IMR-90 (cell line): ENCODE measurements at regions not wholly inside any gene's neighbourhood (a gene's known extent, or its start where the extent isn't known, plus 50 kb on each side); places are given as distances from the start of the nearest gene placed in this dataset.

Experiments
- ATAC-seq: fragments of 200-7000 bp; cut with Tn5 transposase; 2 replicates; pipeline ENCODE4 v1.9.1; 2020; ENCODE audit warnings: low read depth, mild to moderate bottlenecking, moderate library complexity
- BruUV-seq: library from RNA; stranded (reverse); fragments of 400-500 nt; replicated peaks from 2 replicates; lab custom pipeline; 2021; lab: Mats Ljungman, UMichigan
- CTCF ChIA-PET: fragments of 300-600 bp; formaldehyde crosslinking; extraction: SDS; loops from one replicate; lab custom pipeline; 2021; ENCODE audit warnings: antibody characterized with exemption; lab: Yijun Ruan, JAX
- POLR2A ChIA-PET: fragments of 300-600 bp; sonication (Branson Sonifier 250); formaldehyde crosslinking; loops from one replicate; lab custom pipeline; 2022; ENCODE audit warnings: antibody characterized with exemption; ENCODE audit not compliant: unreplicated experiment; lab: Charles Lee
- DNase-seq: peaks from one replicate; pipeline ENCODE4 v3.0.0; 2013
- H2AFZ ChIP-seq: replicated peaks from 2 replicates; pipeline ENCODE3; 2013; ENCODE audit warnings: low read length, mild to moderate bottlenecking; ENCODE audit not compliant: poor library complexity
- H2AK5ac ChIP-seq: 2 replicates; pipeline ENCODE4 v1.6.1; 2013; ENCODE audit warnings: low read depth, low read length, inconsistent platforms
- H2AK9ac ChIP-seq: replicated peaks from 2 replicates; pipeline ENCODE3; 2013; ENCODE audit warnings: mild to moderate bottlenecking, low read depth, low read length, moderate library complexity; ENCODE audit not compliant: poor library complexity
- H2BK120ac ChIP-seq: 2 replicates; pipeline ENCODE4 v1.6.1; 2013; ENCODE audit warnings: low read depth, low read length, inconsistent platforms
- H2BK15ac ChIP-seq: 3 replicates; pipeline ENCODE4 v1.6.1; 2013; ENCODE audit warnings: low read depth, low read length, inconsistent platforms
- H2BK20ac ChIP-seq: 2 replicates; pipeline ENCODE4 v1.6.1; 2013; ENCODE audit warnings: low read depth, mild to moderate bottlenecking, inconsistent platforms, low read length, moderate library complexity
- H2BK5ac ChIP-seq: 2 replicates; pipeline ENCODE4 v1.6.1; 2013; ENCODE audit warnings: mild to moderate bottlenecking, low read depth, low read length, inconsistent platforms; ENCODE audit not compliant: poor library complexity, severe bottlenecking
- H3K14ac ChIP-seq: replicated peaks from 2 replicates; pipeline ENCODE4 v1.6.1; 2013; ENCODE audit warnings: low read depth, low read length, inconsistent platforms
- H3K18ac ChIP-seq: 2 replicates; pipeline ENCODE4 v1.6.1; 2013; ENCODE audit warnings: low read depth, low read length, control low read depth
- H3K23ac ChIP-seq: 2 replicates; pipeline ENCODE4 v1.6.1; 2013; ENCODE audit warnings: low read depth, low read length, inconsistent platforms
- H3K27ac ChIP-seq: 2 replicates; pipeline ENCODE4 v1.5.1; 2013; ENCODE audit warnings: mild to moderate bottlenecking, control low read depth, low read length; ENCODE audit not compliant: insufficient read depth
- H3K27me3 ChIP-seq: 2 replicates; pipeline ENCODE4 v1.6.1; 2013; ENCODE audit warnings: low read length; ENCODE audit not compliant: control insufficient read depth, insufficient read depth
- H3K36me3 ChIP-seq: 2 replicates; pipeline ENCODE4 v1.6.1; 2013; ENCODE audit warnings: low read length, mixed read lengths; ENCODE audit not compliant: control insufficient read depth, insufficient read depth
- H3K4ac ChIP-seq: 2 replicates; pipeline ENCODE4 v1.6.1; 2013; ENCODE audit warnings: low read depth, low read length, inconsistent platforms
- H3K4me1 ChIP-seq: 2 replicates; pipeline ENCODE4 v1.6.1; 2013; ENCODE audit warnings: low read length, mixed read lengths; ENCODE audit not compliant: control insufficient read depth, insufficient read depth
- H3K4me2 ChIP-seq: 2 replicates; pipeline ENCODE4 v1.6.1; 2013; ENCODE audit warnings: low read depth, mild to moderate bottlenecking, control low read depth, low read length, moderate library complexity
- H3K4me3 ChIP-seq: 2 replicates; pipeline ENCODE4 v1.5.1; 2013; ENCODE audit warnings: low read depth, mild to moderate bottlenecking, control low read depth, low read length, moderate library complexity; ENCODE audit not compliant: insufficient read depth
- H3K56ac ChIP-seq: 2 replicates; pipeline ENCODE4 v1.6.1; 2013; ENCODE audit warnings: low read length, inconsistent platforms; ENCODE audit not compliant: insufficient read depth; ENCODE audit errors: extremely low read depth
- H3K79me1 ChIP-seq, 2 experiments: 2 replicates each; pipeline ENCODE4 v1.6.1; 2013; ENCODE audit warnings: low read length in 2 of 2, inconsistent platforms in 1 of 2, low read depth in 1 of 2
- H3K9ac ChIP-seq: 2 replicates; pipeline ENCODE4 v1.6.1; 2013; ENCODE audit warnings: low read depth, low read length, control low read depth
- H3K9me1 ChIP-seq: 2 replicates; pipeline ENCODE4 v1.6.1; 2013; ENCODE audit warnings: low read length, inconsistent platforms; ENCODE audit not compliant: insufficient read depth
- H3K9me3 ChIP-seq: 2 replicates; pipeline ENCODE4 v1.6.1; 2013; ENCODE audit warnings: low read length; ENCODE audit not compliant: control insufficient read depth, insufficient read depth
- H4K20me1 ChIP-seq: 2 replicates; pipeline ENCODE4 v1.6.1; 2013; ENCODE audit warnings: low read length, inconsistent platforms; ENCODE audit not compliant: insufficient read depth
- H4K5ac ChIP-seq: 2 replicates; pipeline ENCODE4 v1.6.1; 2013; ENCODE audit warnings: mild to moderate bottlenecking, low read depth, low read length, control low read depth
- H4K8ac ChIP-seq, 2 experiments: 2 replicates each; pipeline ENCODE4 v1.6.1; 2013; ENCODE audit warnings: low read depth in 2 of 2, low read length in 2 of 2, control low read depth in 1 of 2, inconsistent platforms in 1 of 2
- H4K91ac ChIP-seq: 2 replicates; pipeline ENCODE4 v1.6.1; 2013; ENCODE audit warnings: low read depth, low read length, inconsistent platforms; ENCODE audit not compliant: insufficient read depth
- BHLHE40 ChIP-seq: fragments of 150-350 bp; IDR thresholded peaks from 2 replicates; pipeline ENCODE4 v1.6.1; 2016; ENCODE audit warnings: mild to moderate bottlenecking, low read depth, low read length
- CEBPB ChIP-seq: IDR thresholded peaks from 2 replicates; pipeline ENCODE4 v1.6.1; 2012; ENCODE audit warnings: low read depth, low read length, improper control_type of control experiment
- CHD1 ChIP-seq: IDR thresholded peaks from 2 replicates; pipeline ENCODE4 v1.6.1; 2012; ENCODE audit warnings: low read depth, low read length, improper control_type of control experiment
- FOS ChIP-seq: fragments of 150-350 bp; IDR thresholded peaks from 2 replicates; pipeline ENCODE4 v1.6.1; 2016; ENCODE audit warnings: low read depth, low read length
- MAFK ChIP-seq: IDR thresholded peaks from 2 replicates; pipeline ENCODE4 v1.6.1; 2012; ENCODE audit warnings: low read depth, low read length, improper control_type of control experiment
- MAZ ChIP-seq: IDR thresholded peaks from 2 replicates; pipeline ENCODE4 v1.6.1; 2012; ENCODE audit warnings: low read depth, mild to moderate bottlenecking, low read length, improper control_type of control experiment, moderate library complexity, borderline replicate concordance
- MXI1 ChIP-seq: IDR thresholded peaks from 2 replicates; pipeline ENCODE4 v1.6.1; 2012; ENCODE audit warnings: low read depth, mild to moderate bottlenecking, low read length, moderate library complexity, borderline replicate concordance
- NFE2L2 ChIP-seq: fragments of 150-350 bp; IDR thresholded peaks from 2 replicates; pipeline ENCODE4 v1.6.1; 2016; ENCODE audit warnings: low read depth, mild to moderate bottlenecking, low read length
- POLR2A ChIP-seq: IDR thresholded peaks from 2 replicates; pipeline ENCODE4 v1.6.1; 2012; ENCODE audit warnings: mild to moderate bottlenecking, low read depth, low read length
- RAD21 ChIP-seq: IDR thresholded peaks from 2 replicates; pipeline ENCODE4 v1.6.1; 2012; ENCODE audit warnings: low read length, improper control_type of control experiment
- RCOR1 ChIP-seq: IDR thresholded peaks from 2 replicates; pipeline ENCODE4 v1.6.1; 2012; ENCODE audit warnings: mild to moderate bottlenecking, low read length, improper control_type of control experiment; ENCODE audit not compliant: insufficient replicate concordance
- RFX5 ChIP-seq: IDR thresholded peaks from 2 replicates; pipeline ENCODE4 v1.8.0; 2012; ENCODE audit warnings: low read depth, mild to moderate bottlenecking, low read length, moderate library complexity
- SMC3 ChIP-seq: fragments of 150-350 bp; IDR thresholded peaks from 2 replicates; pipeline ENCODE4 v1.6.1; 2016; ENCODE audit warnings: low read depth, mild to moderate bottlenecking, antibody characterized with exemption, low read length, moderate library complexity
- USF2 ChIP-seq: fragments of 150-350 bp; IDR thresholded peaks from 2 replicates; pipeline ENCODE4 v1.6.1; 2017; ENCODE audit warnings: mild to moderate bottlenecking, antibody characterized with exemption, low read length, low read depth
- WGBS, 2 experiments: methylation state at CpG; one replicate each; pipeline versions ENCODE4 v1.1.5 to v1.1.7; 2013; ENCODE audit warnings: missing lambda C conversion rate in 2 of 2; ENCODE audit not compliant: insufficient read length in 1 of 2; ENCODE audit errors: extremely low coverage in 2 of 2; 5-methylcytosine and 5-hydroxymethylcytosine counted together
- dilution Hi-C: fragments of 300-500 bp; cut with HindIII; formaldehyde crosslinking; loops from one replicate; pipeline ENCODE4 v1.14.3; 2018; ENCODE audit warnings: low sequenced_read_pairs; ENCODE audit not compliant: unreplicated experiment
- in situ Hi-C: fragments of 300-500 bp; cut with MboI; formaldehyde crosslinking; loops from 3 replicates; pipeline ENCODE4 v1.14.3; 2019; ENCODE audit warnings: low sequenced_read_pairs, inconsistent platforms, mixed read lengths
- intact Hi-C: fragments of 100-400 bp; cut with micrococcal nuclease; formaldehyde crosslinking; loops from 2 replicates; pipeline ENCODE4 v1.10.0; 2022
- TF ChIP-seq, protein P1 (sequence below): conservative IDR thresholded peaks from 2 replicates; pipeline ENCODE4 v1.5.1; 2012; ENCODE audit warnings: mild to moderate bottlenecking, low read depth, low read length, improper control_type of control experiment
- TF ChIP-seq, protein P2 (sequence below): fragments of 150-350 bp; IDR thresholded peaks from 2 replicates; pipeline ENCODE4 v1.6.1; 2016; ENCODE audit warnings: low read depth, mild to moderate bottlenecking, low read length, moderate library complexity, borderline replicate concordance

DNA sequence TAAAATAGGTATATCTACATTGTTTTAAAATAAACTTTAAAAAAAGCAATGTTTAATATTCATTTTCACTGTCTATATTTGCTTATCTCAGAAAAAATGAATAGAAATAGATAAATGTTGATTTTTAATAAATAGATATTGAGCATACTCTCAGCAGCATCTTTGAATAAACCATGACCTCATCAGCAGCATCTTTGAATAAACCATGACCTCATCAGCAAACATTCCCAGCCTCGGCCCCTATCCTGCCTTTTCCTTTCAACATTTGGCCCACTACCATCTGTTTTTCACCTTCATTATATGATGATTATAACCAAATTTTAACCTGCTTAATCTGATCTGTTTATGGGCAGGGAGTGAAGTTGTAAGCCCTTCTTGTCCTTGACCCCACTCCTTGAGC is 148.7 kb upstream of the SAMSN1 start:
- no peak for DNase-seq
- H2AK5ac ChIP-seq = no peak overlapping the region
- no peaks in the 10 kb centered on the region for H3K36me3 ChIP-seq
- no peak overlapping the region for H2BK20ac ChIP-seq
- no peak overlapping the region for H3K18ac ChIP-seq
- H4K8ac ChIP-seq = no peak overlapping the region
- TF ChIP-seq FOS (no peak), BHLHE40 (no peak), MAFK (no peak), SMC3 (no peak), RFX5 (no peak), RAD21 (no peak), POLR2A (no peak), CHD1 (no peak), RCOR1 (no peak), MXI1 (no peak), NFE2L2 (no peak), USF2 (no peak), CEBPB (no peak), MAZ (no peak)
- TF ChIP-seq, protein P1, sequence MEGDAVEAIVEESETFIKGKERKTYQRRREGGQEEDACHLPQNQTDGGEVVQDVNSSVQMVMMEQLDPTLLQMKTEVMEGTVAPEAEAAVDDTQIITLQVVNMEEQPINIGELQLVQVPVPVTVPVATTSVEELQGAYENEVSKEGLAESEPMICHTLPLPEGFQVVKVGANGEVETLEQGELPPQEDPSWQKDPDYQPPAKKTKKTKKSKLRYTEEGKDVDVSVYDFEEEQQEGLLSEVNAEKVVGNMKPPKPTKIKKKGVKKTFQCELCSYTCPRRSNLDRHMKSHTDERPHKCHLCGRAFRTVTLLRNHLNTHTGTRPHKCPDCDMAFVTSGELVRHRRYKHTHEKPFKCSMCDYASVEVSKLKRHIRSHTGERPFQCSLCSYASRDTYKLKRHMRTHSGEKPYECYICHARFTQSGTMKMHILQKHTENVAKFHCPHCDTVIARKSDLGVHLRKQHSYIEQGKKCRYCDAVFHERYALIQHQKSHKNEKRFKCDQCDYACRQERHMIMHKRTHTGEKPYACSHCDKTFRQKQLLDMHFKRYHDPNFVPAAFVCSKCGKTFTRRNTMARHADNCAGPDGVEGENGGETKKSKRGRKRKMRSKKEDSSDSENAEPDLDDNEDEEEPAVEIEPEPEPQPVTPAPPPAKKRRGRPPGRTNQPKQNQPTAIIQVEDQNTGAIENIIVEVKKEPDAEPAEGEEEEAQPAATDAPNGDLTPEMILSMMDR = no peak
- TF ChIP-seq, protein P2, sequence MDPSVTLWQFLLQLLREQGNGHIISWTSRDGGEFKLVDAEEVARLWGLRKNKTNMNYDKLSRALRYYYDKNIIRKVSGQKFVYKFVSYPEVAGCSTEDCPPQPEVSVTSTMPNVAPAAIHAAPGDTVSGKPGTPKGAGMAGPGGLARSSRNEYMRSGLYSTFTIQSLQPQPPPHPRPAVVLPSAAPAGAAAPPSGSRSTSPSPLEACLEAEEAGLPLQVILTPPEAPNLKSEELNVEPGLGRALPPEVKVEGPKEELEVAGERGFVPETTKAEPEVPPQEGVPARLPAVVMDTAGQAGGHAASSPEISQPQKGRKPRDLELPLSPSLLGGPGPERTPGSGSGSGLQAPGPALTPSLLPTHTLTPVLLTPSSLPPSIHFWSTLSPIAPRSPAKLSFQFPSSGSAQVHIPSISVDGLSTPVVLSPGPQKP = no peak
- no peak overlapping the region for H3K4me3 ChIP-seq
- no peak for ATAC-seq
- no peak overlapping the region for H2BK15ac ChIP-seq
- H2BK5ac ChIP-seq = no peak overlapping the region
- H3K9ac ChIP-seq = no peak overlapping the region
- no peak overlapping the region for H3K4ac ChIP-seq
- no peak overlapping the region for H3K23ac ChIP-seq
- H3K4me1 ChIP-seq = no peaks in the 10 kb centered on the region
- no peaks in the 10 kb centered on the region for H3K9me1 ChIP-seq
- in situ Hi-C loops (no loop called here), dilution Hi-C loops (no loop called here), intact Hi-C loops (no loop called here)
- H3K27me3 ChIP-seq = no peaks in the 10 kb centered on the region
- H3K9me3 ChIP-seq = no peaks in the 10 kb centered on the region
- H3K4me2 ChIP-seq = no peak overlapping the region
- H3K79me1 ChIP-seq = no peaks in the 10 kb centered on the region
- POLR2A ChIA-PET = no interaction called here
- H2AK9ac ChIP-seq = no peak overlapping the region
- WGBS, 2 experiments = no CpG with 5 or more reads among the region's 1 CpG
- CTCF ChIA-PET = no interaction called here
- H3K27ac ChIP-seq = no peak overlapping the region
- no peak overlapping the region for H2AFZ ChIP-seq
- no peak overlapping the region for H2BK120ac ChIP-seq
- H3K56ac ChIP-seq = no peak overlapping the region
- no TSS peak for BruUV-seq
- no peak overlapping the region for H4K5ac ChIP-seq
- no peaks in the 10 kb centered on the region for H4K20me1 ChIP-seq
- no peak overlapping the region for H4K91ac ChIP-seq
- H3K14ac ChIP-seq = no peak overlapping the region
